ELR (cell line): ENCODE measurements at regions not wholly inside any gene's neighbourhood (a gene's known extent, or its start where the extent isn't known, plus 50 kb on each side); places are given as distances from the start of the nearest gene placed in this dataset.
A peak's percentile ranks its signal among the peaks of the same experiment; 100 is the strongest.

Source experiments
- DNase-seq: peaks from one replicate; pipeline ENCODE4 v3.0.0-alpha.2; 2015; ENCODE audit warnings: low read depth

DNA sequence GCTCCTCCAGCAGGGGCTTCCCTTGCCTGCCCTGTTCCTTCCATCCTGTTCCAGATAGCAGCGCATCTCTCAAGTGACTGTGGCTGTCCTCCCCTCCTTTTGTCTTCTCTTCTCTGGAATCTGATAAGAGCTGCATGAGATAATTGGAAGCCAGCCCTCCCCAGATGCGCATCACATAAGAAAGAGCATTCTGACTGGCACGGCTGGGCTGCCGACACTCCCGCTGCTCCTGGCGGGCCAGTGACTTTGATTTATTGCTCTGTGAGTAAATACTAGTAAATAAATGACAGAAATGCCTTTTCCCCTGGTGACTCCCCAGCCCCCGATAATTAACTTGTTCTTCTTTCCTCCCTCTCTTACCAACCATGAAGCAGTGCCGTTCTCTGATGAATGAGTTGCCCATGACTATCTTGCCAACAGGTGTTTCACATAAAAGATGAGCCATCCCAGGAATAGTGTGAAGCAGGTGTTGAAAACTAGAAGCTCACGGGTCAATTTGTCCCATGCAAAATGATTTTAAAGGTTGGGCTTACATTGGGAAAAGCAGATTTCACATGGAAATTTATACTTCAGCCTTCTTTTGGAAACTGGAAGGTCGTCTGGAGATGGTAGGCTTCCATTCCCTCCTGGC, 212.3 kb downstream of the ERCC6L2 start:
- DNase-seq, result no peak

DNA sequence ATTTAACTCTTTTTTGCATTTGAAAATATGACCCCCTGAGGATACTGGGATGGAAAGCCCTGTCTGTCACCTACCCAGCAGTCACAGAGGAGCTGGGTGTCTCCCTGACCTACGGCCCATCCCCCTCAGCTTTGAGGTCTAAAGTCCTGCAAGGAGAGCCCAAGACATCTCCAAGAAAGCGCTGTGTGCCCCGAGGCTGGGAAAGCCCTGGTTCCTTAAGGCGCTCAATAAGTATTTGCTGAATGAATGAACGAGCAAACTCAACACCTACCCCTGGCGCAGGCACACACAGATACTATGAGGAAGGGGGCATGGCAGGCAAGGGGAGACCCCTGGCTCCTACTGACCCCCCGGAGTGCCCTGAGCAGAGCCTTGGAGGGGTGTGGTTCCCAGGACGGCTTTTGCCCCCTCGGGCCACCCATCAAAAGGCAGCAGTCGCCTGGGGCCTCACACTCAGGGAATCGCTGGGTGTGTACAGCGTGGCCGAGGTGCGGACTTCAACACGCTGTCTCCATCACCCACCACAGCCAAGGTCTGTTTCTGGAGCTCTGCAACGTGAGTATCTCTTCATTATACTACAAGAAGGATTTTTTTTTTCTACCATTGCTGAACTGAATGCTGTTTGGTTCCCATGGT, 211.6 kb downstream of the ERCC6L2 start:
- no peak for DNase-seq

DNA sequence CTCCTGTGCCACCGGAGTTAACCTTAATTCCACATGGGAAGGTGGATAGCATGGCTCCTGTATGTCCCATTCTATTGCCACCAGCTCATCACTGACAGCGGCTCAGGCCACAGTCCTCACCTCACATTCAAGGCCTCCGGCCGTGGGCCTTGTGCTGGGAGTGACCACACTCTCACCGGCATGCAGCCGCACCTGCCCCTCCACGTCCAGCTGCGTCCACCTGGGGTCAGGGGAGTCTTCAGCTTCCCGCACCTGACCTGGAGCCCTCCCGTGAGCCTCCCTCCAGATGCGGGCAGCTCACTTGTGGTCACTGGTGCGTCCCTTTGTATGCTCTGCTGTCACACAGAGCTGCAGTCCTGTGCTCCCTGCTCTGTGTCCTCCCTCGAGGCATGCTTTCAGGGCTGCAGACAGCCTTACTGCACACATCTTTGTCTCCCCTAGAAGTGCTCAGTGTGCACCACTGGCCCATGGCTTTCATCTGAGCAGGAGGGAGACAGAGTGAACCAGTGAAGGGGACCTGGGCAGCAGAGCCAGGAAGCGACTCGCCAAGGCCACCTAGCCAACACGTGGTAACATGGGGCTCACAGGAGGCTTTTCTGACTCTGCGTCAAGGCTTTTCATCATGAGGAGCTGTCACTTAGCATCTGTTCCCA, 210.1 kb downstream of the ERCC6L2 start:
- DNase-seq, result no peak

DNA sequence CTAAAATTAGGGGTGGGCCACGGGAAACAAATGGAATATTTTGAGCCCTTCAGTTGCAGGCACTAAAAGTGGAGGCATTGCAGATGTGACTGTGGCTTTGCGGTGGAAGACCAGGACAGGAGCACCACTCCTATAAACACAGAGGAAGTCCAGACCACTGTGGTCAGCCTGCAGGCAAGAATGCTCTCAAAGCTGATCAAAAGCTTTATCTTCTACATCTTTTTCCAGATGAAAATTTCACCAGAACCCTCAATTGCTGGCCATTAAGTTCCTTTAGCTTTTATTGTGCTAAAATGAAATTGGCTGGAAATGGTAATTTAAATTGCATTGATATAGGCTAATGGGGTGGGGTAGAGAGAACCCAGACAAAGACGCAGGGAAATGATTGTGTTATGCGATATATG, 208.8 kb downstream of the ERCC6L2 start:
- no peak for DNase-seq

DNA sequence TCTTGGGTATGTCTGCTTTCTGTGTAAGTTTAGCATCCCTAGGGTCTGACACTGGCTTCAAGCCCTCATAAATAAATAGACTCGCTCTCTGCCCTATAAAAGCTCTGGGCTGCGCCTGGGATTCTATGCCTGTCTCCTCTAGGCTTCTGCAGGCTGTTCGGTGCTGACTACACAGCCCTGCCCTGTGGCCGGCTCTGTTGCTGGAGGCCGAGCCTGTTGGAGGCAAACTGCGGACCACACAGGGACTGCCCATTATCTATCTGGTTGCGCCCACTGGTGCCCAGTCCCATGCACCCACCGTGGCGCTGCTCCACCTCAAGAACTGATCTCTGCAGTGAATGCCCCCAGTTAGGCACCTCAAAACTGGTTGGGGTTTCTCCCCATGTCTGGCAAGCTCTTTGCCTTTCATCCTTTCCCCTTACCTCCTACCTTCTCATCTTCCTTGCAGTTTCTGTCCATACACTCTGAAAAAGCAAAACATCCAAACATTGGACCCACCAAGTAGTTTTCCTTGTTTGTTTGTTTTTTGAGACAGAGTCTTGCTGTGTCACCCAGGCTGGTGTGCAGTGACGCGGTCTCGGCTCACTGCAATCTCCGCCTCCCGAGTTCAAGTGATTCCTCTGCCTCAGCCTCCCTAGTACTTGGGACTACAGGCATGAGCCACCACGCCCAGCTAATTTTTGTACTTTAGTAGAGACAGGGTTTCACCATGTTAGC, 207.2 kb downstream of the ERCC6L2 start:
- no peak for DNase-seq

DNA sequence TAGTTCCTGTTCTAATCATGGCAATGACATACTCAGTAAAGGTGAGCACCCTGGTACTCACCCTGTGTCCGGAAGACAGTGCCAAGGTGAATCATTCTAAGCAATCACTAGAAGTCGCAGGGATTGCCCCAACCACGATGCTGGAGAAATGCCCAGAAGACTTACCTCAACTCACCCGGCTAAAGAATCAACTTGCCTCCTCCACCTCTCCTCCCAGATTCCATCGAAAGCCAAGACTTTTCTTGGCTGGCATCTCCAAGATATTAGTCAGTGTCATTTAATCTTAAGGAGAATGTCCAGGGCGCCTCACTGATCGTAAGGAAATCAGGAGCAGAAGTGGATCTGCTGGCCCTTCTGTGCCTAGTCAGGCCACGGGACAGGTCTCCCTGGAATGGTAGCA, 204.9 kb downstream of the ERCC6L2 start:
- peak; percentile 17 for DNase-seq

DNA sequence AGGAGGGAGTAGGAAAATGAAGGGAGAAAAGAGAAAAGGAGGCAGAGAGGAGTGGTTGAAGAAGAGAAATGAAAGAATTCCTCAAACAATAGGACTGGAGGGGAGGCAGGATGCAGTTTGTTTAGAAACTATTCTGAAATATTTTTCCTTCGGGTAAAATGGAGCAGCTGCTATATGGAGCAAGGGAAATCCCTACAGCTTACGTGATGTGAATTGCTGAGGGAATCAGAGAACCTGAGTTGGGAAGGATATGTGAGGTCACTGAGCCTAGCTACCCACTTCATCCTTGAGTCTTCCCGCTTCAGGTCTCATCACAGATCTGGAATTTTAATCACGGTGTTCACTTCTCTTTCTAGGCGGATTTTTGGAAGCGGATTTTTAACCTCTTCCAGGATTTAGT, 204.3 kb downstream of the ERCC6L2 start:
- no peak for DNase-seq

DNA sequence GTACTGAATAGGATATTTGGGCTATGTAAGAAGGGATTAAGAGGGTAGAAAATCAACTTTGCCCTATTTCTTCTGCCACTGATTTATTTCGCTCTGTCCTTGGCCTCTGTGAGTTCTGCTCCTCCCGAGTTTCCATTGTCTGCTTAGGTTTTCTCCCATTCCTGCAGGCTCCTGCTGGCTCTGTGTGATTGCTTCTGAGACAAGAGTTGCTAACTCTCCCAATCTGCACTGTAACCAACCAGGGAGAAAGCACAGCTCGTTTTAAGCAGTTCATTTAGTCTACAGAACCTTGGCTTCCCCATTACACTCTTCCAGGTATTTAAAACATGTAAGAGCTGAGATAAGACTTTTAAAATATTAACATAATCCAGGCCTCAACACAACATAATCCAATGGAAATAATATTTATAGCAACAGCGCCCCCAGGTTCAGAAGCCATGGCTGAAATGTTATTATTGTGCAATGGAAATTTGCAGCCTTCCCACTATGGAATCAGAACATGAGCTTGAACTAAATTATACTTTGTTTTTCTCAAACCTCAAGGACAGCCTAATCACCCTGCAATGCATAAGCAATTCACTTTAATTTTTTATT, 203.5 kb downstream of the ERCC6L2 start:
- peak; percentile 9 for DNase-seq

DNA sequence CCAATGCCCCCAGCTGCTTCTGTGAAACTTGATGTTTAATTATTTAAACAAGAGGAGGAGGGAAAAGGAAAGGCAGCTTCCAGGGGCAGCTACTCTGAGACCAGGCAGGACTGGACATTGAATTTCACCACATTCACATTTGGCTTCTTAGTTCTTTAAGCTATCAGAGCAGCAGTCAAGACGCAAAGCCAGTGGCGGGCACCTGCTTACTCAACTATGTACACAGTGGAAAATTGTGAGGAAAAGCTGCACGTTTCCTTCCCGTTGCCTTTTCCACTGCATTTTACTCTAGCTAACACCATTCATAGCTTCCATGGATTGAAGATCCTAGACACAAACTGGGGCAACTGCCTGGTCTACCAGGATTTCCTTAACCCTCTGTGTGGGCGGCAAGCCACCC, 200.3 kb downstream of the ERCC6L2 start:
- DNase-seq, result no peak

DNA sequence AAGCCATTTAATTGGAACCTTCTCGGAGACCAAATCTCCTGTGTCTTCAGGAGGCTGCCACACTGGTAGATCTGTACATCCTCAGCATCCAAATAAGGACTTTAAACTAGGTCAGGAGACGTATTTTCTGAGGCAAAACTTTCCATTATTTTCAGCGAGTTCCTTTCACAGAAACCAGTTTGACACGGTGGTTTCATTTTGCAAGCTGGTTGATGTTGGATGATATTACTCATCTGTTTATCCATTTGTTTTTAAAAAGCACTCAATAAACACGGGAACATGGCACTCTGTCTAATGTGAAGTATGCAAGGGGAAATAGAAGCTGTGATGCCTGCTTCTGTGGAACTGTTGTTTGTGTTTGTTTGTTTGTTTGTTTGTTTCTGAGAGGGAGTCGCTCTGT, 199.6 kb downstream of the ERCC6L2 start:
- no peak for DNase-seq

DNA sequence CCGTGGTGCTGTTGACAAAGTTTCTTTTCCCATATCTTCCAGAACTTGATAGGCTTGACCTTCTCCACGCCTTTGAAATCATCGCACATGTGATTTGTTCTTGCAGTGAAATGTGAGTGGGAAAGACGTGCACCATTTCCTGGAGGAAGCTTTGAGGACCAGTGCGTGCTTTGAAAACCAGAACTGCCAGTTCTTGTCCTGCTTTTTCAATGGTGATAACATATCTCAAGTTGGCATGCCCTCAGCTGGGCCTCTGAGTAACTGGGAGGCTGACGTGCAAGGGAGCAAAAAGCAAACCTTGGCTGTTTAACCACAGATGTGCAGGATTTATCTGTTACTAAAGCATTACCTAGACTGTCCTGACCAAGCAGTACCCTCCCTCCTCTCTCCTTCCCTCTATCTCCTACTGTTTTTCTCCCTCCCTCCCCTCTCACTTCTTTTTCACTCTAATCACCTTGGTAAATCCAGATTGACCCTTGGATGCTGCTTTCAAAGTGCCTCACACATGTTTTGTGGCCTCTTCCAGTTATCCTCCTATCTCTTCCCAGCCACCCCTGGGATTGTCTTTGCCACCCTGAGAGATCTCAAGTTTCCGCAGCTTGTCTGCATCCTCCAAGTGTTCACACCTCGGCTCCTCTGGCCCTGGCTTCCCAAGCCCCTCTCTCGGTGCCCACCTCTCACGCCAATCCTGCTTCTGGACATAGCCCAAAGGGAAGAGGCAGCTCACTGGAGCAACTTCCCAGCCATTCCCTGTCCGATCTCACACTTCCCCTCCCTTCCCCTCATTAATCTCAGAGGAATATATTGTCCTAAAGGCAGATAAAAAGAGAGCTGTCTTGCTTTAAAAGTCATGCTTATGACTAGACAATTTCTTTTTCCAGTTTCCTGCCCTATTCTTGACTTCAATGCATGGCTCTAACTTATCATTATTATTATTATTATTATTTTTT, 198.3 kb downstream of the ERCC6L2 start:
- no peak for DNase-seq

DNA sequence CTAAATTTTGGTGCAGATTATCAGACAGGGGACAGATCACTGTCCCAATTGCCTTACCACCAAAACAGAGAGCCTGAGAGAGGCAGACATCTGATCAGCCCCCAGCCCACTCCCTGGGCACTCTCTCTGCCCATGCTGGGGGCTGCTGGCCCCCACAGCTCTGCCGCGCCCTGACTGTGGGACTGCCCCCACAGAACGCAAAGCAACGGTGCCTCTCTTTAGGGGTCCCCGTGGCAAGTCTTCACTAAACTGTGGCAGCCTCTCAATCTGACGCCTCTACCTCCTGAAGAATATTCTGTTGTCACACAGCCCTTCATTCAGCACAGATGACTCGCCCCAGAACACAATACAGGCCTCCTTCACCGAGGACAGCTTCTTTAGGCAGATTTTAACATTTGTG, 197.4 kb downstream of the ERCC6L2 start:
- DNase-seq, result no peak

DNA sequence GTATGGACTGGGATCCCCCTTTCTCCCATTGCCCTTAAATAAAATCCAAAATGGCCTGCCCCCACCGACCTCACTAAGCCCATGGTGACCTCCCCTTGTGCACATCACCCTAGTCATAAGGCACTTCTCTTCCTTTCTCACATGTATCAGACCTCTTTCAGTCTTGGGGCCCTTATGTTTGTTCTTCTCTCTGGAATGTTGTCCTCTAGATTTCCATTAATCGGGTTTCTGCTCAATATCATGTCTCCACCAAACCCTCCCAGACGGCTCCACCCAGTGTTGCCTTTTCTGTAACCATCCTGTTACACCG, 196.3 kb downstream of the ERCC6L2 start:
- no peak for DNase-seq

DNA sequence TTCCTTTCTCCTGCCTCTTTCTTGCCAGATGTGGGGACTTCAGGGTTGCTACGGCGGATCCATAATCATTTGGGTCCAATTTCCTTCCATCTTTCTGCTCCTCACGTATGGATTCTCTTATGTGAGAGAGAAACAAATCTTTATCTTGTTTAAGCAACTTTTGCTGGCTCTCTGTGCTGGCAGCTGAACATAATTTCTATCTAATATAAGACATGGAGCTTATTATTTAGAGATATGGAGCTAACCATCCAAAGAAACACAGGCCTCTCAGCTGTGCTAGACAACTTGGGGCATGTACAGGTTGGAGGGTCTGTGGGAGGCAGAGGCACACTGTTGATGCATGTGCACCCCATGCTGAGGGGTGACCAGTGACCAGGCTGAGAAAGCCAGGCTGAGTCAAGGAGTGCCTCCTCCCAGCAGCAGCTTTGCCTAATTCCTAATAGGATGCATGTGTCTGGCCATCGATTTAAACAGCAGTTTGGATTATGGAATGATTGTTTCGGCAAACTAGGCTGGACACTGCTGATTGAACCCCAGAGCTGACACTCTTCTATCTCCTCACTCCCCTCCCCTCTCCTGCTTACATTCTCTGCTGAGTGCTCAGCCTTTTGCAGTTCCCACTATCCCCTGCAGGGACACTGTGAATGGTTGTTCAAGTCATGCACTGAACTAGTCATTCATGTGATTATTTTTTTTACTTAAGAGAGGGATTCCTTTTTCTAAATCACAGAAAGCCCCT, 195.8 kb downstream of the ERCC6L2 start:
- DNase-seq, result peak; percentile 42

DNA sequence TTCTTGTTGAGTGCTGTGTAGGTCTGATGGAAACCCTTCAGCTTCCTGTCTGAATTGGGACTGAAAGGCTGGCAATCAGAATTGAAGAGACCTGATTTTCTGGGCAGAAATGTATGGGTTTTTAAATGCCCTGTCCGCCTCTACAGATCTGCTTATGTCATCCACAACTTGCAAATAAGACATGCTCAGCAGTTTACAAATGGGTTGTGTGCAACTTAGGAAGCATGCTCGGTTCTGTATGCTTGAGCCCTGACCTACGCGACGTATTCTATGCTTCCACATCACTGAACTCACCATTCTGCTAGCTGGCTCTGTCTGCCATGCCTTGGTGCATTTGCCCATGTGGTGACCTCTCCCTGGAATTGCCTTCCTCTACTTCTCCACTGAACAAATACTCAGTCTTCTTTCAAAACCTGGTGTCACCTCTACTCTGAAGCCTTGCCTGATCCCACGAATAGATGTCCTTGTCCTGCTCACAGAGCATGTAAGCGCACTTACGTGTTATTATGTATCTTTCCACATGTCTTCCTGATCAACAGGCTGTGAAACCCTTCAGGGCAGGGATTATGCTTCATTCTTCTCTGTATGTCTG, 194.2 kb downstream of the ERCC6L2 start:
- no peak for DNase-seq

DNA sequence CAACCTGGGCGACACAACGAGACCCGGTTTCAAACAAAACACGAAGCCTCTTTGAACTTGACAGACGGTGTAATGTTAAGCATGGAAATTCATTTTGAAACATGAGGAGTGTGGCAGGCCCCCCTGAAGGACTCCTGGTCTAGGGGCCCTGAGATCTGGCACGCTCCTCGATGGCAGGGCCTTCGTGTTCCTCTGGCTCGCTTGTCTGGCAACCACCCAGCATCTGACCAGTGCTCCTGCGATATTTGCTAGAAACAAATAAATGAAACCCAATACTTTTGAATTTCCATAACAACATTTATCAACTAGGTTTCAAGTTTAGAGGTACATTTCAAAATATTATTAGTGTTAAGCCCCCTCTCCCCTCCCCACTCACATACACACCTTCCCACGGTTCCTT, 193.0 kb downstream of the ERCC6L2 start:
- no peak for DNase-seq

DNA sequence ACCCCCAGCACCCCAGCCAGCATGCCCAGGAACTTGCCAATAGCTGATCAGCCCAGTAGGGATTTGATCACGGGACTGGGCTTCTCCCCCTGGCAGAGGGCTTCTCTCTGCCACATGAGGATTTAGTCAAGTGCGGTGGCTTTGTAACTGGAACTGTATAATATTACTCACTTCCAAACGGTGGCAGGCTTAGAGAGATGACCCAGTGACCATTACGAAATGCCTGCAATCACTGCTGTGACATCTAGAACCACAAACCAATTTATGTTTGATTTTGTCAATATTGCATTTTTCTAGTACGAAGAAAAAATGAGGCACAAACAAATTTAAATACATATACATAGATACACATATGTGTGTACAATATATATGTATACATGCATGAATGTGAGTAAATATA, 192.1 kb downstream of the ERCC6L2 start:
- no peak for DNase-seq

DNA sequence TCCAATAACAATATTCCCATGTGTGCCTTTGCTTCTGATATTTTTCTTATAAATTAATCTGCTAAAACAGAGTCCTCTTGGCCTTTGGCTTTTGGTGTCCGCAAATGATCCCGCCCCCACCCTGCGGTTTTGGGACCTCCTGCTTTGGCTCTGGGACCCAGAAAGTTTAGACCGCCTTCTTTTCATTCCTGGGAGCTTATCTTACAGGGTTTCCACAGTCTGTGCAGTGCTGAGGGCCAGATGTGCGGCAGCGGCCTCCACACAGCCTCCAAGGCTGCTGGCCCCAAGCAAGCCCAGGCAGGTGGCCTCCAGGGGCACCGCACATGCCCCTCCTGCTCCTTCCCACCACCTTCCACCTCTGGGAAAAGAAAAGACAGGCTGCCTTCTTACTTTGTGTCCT, 191.5 kb downstream of the ERCC6L2 start:
- DNase-seq, result no peak

DNA sequence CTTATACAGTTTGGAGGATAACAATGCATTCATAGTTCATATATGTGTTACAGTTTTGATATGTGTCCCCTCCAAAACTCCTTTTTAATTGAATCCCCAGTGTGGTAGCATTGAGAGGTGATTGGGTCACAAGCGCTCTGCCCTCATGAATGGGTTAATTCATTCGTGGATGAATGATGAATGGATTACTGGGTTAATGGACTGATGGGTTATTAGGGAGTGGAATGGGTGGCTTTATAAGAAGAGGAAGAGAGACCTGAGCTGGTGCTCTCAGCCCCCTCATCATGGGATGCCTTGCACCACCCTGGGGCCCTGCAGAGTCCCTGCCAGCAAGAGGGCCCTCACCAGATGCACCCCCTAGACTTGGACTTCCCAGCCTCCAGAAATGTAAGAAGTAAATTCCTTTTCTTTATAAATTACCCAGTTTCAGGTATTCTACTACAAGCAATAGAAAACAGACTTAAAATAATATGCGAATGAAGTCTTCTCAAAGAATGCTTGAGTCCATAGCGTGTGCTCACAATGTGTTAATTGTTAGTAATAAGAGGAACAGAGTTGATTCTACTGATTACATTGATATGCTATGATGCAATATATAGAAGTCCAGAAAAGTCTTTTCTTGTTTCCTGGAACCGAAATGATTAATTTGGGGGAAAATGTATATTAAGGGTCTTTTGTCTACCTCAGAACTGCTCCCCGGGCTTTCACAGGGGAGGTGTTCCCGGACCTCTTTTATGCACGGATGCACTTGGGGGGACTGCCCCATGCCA, 190.2 kb downstream of the ERCC6L2 start:
- no peak for DNase-seq
